GM19467 (cell line): ENCODE measurements at regions not wholly inside any gene's neighbourhood (a gene's known extent, or its start where the extent isn't known, plus 50 kb on each side); places are given as distances from the start of the nearest gene placed in this dataset.

ENCODE experiments used
- ATAC-seq: cut with Tn5 transposase; IDR thresholded peaks from one replicate; pipeline ENCODE4 v1.9.1; 2021; ENCODE audit warnings: mild to moderate bottlenecking, moderate library complexity; ENCODE audit not compliant: unreplicated experiment

GRCh38 chr2:144163592-144163991 lies 356.3 kb downstream of the ZEB2 start:
- ATAC-seq: no peak

- peak; percentile 58 for ATAC-seq
Measured at GRCh38 chr2:144162652-144163051, 357.3 kb downstream of the ZEB2 start.

- no peak for ATAC-seq
Measured at GRCh38 chr2:144161061-144161460, 358.9 kb downstream of the ZEB2 start.

DNA sequence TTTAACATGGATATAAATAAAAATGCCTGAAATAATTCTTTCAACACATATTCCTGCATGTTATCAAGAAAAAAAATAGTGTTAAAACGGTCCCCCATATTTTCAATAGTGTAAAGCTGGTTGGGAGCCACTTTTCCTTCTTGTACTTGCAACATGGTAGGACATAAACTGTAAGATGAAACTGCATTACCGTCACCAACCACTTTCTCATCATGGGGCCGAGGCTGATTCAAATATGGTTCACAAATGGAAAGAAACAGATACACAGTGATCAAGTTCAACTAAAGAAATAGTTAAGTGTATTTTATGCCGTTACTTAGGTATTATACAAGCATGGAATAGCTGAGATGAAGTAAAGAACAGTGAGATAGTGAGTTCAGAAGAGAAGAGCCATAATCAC lies 360.7 kb downstream of the ZEB2 start:
- ATAC-seq: no peak

GRCh38 chr2:144158096-144158495 lies 361.8 kb downstream of the ZEB2 start:
- ATAC-seq: no peak

DNA sequence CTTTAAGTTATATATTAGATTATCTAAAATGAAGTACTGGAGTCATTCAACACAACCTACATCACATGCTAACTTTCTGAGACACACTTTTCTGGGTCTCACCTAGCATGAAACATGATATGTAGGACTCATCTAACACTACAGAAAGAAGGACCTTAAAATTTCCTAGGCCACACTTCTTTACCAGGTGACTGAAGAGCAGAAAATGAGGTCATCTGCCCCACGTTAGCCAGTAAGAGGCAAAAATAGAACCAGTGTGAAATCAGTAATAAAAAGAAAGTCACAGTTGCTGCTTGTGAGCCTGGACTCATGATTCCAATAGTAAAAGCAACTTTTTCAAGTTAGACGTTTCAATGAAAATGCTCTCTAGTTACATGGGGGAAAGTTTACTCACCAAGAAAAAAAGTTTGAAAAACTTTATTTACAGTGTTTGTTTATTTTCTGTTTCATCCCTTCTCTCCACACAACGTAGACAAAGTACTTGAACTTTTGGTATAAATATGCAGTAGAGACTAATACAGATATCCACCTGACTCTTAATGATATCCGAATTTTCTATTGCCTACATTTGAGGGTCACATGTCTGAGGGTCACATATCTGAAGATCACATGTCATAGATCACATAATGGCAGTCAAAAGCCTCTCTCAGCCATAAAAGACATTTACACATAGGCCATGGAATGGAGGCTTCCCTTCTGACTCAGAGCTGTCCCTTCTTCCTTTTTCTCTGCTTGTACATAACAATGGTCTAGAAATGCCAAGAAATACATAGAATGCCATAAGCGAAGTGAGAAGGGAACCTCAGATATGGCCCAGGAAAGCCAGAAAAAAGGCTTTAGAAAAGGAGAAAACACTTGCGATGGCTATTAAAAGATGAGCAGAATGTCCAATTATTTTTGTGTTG lies 362.9 kb downstream of the ZEB2 start:
- ATAC-seq: no peak

GRCh38 chr2:144154205-144154604 lies 365.7 kb downstream of the ZEB2 start:
- no peak for ATAC-seq

GRCh38 chr2:144152817-144153271 lies 367.1 kb downstream of the ZEB2 start:
- no peak for ATAC-seq

DNA sequence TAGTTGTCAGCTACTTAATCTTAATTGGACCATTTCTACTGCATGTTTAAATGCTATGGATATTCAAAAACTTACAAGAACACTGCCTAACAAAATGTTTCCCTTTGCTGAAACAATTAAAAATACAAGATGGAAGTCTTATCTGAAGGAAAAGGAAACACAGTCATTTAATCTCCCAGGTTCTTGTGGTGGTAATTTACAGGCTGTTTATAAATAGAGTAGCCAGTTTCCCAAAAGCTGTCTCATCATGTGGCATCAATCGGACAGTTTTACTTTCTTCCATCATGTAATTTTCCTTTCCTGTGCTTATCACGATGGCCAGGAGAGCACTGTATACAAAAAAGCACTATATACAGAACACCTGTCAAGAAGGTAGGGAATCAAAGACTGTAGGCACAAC lies 368.1 kb downstream of the ZEB2 start:
- no peak for ATAC-seq

- no peak for ATAC-seq
Measured at GRCh38 chr2:144151405-144151804, 368.5 kb downstream of the ZEB2 start.

DNA sequence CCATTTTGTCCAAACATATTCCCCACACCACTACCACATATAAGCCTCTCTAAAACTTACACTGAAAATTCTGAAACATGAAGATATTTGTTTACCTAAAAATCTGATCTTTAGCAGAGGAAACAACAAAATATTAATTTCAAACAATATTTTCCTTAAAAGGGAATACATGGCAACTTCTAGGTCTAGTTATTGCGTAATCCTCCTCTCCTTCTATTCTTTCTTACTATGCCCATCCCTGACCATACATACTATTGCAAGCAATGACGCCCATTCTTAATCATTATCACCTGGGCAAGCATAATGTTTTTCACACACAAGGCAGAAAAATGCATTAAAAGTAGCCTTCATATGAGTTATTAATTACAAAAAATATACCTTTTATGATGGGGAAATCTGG lies 372.6 kb downstream of the ZEB2 start:
- ATAC-seq: no peak

- ATAC-seq: no peak
Measured at GRCh38 chr2:144146876-144147275, 373.0 kb downstream of the ZEB2 start.

DNA sequence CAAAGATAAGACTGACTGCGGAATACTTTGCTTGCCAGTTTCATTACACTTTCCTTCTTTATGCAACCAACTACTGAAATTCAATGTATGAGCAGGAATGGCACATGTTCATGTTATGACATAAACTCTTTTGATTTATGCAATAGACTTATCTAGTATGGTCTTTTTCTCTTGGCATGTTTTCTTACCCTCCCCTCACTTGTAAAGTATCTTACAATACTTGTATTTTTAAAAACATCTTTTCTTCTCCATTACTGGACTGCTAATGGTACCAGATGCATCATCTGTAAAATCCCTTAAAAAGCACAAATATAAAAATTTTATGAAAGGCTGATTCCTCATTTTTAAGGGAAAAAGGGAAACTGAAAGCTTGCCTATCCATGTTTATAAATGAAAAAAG lies 373.8 kb downstream of the ZEB2 start:
- ATAC-seq: no peak

DNA sequence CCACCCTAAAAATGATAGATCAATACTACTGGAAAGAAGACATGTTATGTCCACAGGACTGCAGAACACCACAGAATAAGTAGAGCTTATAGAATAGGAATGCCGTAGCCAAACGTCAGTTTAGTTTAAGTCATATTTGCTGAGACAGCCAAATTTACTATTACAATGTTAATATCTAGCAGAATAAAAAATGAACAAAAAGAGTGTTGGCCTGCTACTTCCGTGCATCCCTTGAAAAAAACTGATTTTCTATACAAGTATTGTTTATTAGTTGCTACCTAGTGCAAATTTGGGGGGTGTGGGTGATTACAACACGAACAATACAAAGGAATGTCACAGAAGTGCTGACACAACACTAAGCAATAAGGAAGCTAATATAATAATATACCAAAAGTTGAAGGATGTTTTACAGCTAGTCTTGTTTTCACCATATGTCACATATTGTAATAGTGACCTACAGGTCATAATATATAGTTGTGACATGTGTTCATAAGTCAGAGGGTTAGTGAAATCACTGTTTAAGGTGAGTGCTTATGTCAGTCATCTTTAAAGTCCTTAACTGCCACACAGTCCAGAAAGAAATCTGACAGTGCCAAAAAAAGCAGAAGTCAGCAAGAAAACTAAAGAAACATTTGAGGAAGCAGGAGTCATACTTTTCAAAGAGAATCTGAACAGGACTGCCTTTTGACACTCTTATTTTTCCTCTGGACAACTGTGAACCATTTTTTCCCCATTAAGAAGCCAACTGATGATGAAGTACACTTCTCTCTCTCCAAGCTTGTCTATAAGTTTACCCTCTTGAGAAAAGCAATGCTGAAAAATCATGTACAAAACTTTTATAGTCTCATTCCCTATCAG lies 376.4 kb downstream of the ZEB2 start:
- no peak for ATAC-seq

DNA sequence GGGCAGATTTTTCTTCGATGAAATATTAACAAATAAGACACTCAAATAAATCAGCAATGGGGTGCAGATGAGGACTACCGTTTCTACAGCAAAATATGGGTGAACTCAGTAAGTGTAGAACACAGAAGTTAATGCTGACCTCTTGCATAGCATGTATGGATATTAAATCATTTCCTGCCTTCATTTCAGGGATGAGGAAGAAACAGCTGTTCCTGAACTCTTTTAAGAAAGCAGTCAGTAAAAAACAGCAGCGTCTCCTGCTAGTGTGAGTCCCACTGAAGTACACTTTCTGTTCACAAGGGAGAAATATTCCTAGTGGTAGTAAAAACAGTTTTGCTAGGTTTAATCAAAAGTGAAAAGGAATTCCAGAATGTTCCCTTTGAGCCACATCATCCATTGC lies 379.0 kb downstream of the ZEB2 start:
- no peak for ATAC-seq

DNA sequence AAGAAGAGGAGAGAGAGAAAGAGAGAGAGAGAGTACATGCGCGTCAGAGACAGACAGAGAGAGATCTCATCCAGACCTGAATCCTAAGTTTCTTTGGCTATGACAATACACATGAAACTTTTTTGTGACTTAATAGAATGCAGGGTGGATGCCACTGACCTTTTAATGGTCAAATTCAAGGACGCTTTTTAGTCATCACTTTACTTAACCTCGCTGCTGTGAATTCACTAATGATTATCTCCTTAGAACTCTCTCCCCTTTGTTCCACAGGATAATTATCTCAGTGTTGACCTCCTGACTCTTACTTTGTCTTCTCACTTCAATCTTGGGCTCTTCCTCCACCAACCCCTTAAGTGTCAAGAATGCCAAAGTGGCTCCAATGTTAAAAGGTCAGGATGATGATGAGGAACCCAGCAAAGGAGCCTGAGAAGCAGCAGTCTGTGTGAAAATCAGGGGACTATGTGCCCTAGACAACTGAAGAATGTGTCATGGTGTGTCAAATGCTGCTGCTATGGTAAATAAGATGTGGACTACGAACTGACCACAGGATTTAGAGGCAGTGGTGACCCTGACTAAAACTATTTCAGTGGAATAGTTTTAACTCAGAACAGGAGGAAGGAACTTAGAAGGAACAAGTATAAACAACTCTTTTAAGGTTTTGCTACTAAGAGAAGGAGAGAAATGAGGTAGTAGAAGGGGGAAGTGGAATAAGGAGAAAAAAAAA lies 382.1 kb downstream of the ZEB2 start:
- no peak for ATAC-seq

- ATAC-seq: no peak
Measured at GRCh38 chr2:144137272-144137671, 382.6 kb downstream of the ZEB2 start.

GRCh38 chr2:144136297-144137010 lies 383.5 kb downstream of the ZEB2 start:
- no peak for ATAC-seq

DNA sequence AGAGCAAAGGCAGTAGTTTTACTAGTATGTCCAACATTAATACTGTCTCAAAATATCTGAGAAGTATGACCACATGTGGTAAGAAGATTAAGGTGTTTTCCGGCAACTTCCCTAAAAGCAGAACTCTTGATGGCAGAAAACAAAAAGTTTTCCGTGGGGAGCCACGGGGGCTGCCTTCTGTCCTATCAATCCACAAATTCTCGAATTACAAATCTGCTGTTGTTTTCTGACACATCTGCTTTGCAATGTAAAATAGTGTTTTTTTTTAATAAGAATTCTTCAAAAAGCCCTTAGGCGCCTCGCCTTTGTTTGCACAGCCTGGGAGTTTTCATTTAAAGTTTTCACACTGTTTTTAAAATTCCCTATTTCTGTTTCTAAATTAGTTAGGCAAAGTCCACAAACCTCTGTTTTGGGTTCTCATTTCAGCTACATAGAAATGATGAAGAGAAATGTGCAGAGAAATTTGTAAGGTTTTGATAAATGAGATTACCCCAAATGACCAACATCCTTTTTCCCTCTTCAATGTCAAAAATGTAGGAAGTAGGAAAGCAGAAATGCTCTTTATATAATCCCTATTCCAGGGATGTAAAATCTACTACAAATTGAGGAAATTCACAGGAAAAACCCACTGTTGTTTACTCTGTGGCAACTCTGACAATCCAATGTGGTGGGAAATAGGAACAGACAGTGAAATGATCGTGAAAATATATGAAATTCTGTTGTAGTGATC lies 385.8 kb downstream of the ZEB2 start:
- ATAC-seq: no peak

- no peak for ATAC-seq
Measured at GRCh38 chr2:144132357-144132756, 387.6 kb downstream of the ZEB2 start.
